ENCODE measurements at regions not wholly inside any gene's neighbourhood (a gene's known extent, or its start where the extent isn't known, plus 50 kb on each side); places are given as distances from the start of the nearest gene placed in this dataset.

DNA sequence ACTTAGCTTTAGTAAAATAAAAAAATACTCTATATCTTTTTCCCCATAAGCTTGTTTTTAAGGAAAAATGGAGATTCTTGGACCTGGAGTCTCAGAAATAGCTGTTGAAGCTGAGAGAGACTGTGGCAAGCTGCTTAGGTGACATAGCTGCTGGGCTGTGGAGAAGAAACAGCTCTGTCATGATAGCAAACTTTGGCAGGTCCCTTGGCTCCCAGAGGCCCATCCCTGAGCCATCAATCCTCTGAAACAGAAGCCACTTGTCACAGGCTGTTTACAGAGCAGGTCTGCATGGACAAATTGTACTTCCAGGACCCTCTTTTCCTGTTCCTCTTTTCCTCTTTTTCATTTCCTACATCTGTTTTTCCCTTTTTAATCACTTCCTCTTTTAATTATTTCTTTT, 1370.1 kb upstream of the CRIM1 start:
- Histone ChIP-seq H3K36me3 (no peaks in the 10 kb centered on the region), H3K27me3 (no peaks in the 10 kb centered on the region), H3K9me3 (no peaks in the 10 kb centered on the region), H3K4me1 (peaks cover 38% of the 10 kb centered on the region), H3K4me3 (ENCODE audit: low read depth, low read length) (no peak overlapping the region)
- TF ChIP-seq, protein P1, sequence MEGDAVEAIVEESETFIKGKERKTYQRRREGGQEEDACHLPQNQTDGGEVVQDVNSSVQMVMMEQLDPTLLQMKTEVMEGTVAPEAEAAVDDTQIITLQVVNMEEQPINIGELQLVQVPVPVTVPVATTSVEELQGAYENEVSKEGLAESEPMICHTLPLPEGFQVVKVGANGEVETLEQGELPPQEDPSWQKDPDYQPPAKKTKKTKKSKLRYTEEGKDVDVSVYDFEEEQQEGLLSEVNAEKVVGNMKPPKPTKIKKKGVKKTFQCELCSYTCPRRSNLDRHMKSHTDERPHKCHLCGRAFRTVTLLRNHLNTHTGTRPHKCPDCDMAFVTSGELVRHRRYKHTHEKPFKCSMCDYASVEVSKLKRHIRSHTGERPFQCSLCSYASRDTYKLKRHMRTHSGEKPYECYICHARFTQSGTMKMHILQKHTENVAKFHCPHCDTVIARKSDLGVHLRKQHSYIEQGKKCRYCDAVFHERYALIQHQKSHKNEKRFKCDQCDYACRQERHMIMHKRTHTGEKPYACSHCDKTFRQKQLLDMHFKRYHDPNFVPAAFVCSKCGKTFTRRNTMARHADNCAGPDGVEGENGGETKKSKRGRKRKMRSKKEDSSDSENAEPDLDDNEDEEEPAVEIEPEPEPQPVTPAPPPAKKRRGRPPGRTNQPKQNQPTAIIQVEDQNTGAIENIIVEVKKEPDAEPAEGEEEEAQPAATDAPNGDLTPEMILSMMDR (IDR thresholded peaks at IDR 0.05; ENCODE audit: low read depth, low read length) = no peak
- peak; percentile 77 for DNase-seq

- DNase-seq = no peak
- H3K27me3 ChIP-seq = no peaks in the 10 kb centered on the region
- peaks cover 8% of the 10 kb centered on the region for H3K4me1 ChIP-seq
- TF ChIP-seq, protein P1 (IDR thresholded peaks at IDR 0.05; ENCODE audit: low read depth, low read length) = no peak
- H3K9me3 ChIP-seq = no peaks in the 10 kb centered on the region
- no peak overlapping the region for H3K4me3 ChIP-seq (ENCODE audit: low read depth, low read length)
- no peaks in the 10 kb centered on the region for H3K36me3 ChIP-seq
These were observed 1374.9 kb upstream of the CRIM1 start for GRCh38 chr2:34980689-34981088.

DNA sequence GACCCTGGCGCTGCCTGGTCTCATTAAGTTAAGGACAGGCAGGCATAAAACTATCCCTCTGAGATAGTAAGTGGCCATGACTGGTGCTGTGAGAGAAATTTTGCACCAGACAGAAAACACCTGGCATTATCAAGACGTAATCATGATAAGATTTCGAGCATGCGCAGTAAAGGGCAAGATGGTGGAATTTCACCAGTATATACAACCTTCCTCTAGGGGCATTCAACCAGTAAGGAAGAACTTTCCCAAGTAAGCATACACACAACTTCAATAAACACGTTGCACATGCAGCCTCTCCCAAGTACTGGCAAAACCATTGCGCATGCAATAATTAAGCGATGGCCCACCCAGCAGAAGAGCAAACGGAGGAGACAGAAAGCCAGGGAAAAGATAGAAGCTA, 1376.4 kb upstream of the CRIM1 start:
- TF ChIP-seq, protein P1 (IDR thresholded peaks at IDR 0.05; ENCODE audit: low read depth, low read length) = peak; percentile 33; the same call in 1 of the 2 replicates
- Histone ChIP-seq H3K4me3 (ENCODE audit: low read depth, low read length) (peak overlapping the region; percentile 7), H3K36me3 (no peaks in the 10 kb centered on the region), H3K27me3 (no peaks in the 10 kb centered on the region), H3K4me1 (peaks cover 1% of the 10 kb centered on the region), H3K9me3 (no peaks in the 10 kb centered on the region)
- DNase-seq = peak; percentile 31

GRCh38 chr2:34961822-34962221, 1362.7 kb upstream of the FAM98A start:
- no peak for DNase-seq
- no peak overlapping the region for H3K4me3 ChIP-seq (ENCODE audit: low read depth, low read length)
- no peaks in the 10 kb centered on the region for H3K27me3 ChIP-seq
- no peaks in the 10 kb centered on the region for H3K9me3 ChIP-seq
- TF ChIP-seq, protein P1 (IDR thresholded peaks at IDR 0.05; ENCODE audit: low read depth, low read length) = no peak
- peaks cover 3% of the 10 kb centered on the region; the same call in 1 of the 2 replicates for H3K4me1 ChIP-seq
- no peaks in the 10 kb centered on the region for H3K36me3 ChIP-seq

- Histone ChIP-seq H3K9me3 (no peaks in the 10 kb centered on the region), H3K27me3 (no peaks in the 10 kb centered on the region), H3K36me3 (no peaks in the 10 kb centered on the region), H3K4me3 (ENCODE audit: low read depth, low read length) (no peak overlapping the region), H3K4me1 (peaks cover 3% of the 10 kb centered on the region; the same call in 1 of the 2 replicates)
- DNase-seq = no peak
- TF ChIP-seq, protein P1 (IDR thresholded peaks at IDR 0.05; ENCODE audit: low read depth, low read length) = no peak
These were observed 1355.7 kb upstream of the FAM98A start for GRCh38 chr2:34954758-34955157.

GRCh38 chr2:34950797-34951196, 1351.7 kb upstream of the FAM98A start:
- H3K27me3 ChIP-seq = no peaks in the 10 kb centered on the region
- TF ChIP-seq, protein P1 (IDR thresholded peaks at IDR 0.05; ENCODE audit: low read depth, low read length) = no peak
- no peak overlapping the region for H3K4me3 ChIP-seq (ENCODE audit: low read depth, low read length)
- H3K4me1 ChIP-seq = no peaks in the 10 kb centered on the region
- H3K9me3 ChIP-seq = no peaks in the 10 kb centered on the region
- H3K36me3 ChIP-seq = no peaks in the 10 kb centered on the region
- DNase-seq = no peak
